Esophagus muscularis mucosa (tissue), 4 donors: ENCODE measurements at regions not wholly inside any gene's neighbourhood (a gene's known extent, or its start where the extent isn't known, plus 50 kb on each side); places are given as distances from the start of the nearest gene placed in this dataset.

Source experiments
- DNase-seq: peaks from one replicate; pipeline ENCODE4 v3.0.0-alpha.2; 2017; ENCODE audit errors: extremely low spot score
- H3K27ac ChIP-seq, 4 donors: fragments of 200-600 bp; sonication (generic); replicated peaks in 1 of 4; 1 replicate in 3 of 4; 2 replicates in 1 of 4; pipeline ENCODE4 v1.5.1; 2016 to 2019; ENCODE audit warnings: mild to moderate bottlenecking in 1 of 4
- H3K27me3 ChIP-seq, 4 donors: fragments of 200-600 bp; sonication (generic); one replicate each; pipeline versions ENCODE4 v1.5.1 to v1.6.0; 2016 to 2019
- H3K36me3 ChIP-seq, 4 donors: fragments of 200-600 bp; sonication (generic); one replicate each; pipeline ENCODE4 v1.5.1; 2016 to 2019
- H3K4me1 ChIP-seq, 4 donors: fragments of 200-600 bp; sonication (generic); one replicate each; pipeline ENCODE4 v1.5.1; 2016 to 2019
- H3K4me3 ChIP-seq, 4 donors: fragments of 200-600 bp; sonication (generic); 1 replicate in 2 of 4; 2 replicates in 2 of 4; pipeline ENCODE4 v1.5.1; 2016 to 2019; ENCODE audit warnings: mild to moderate bottlenecking in 4 of 4, moderate library complexity in 1 of 4
- H3K9me3 ChIP-seq, 4 donors: fragments of 200-600 bp; sonication (generic); 1 replicate in 3 of 4; 2 replicates in 1 of 4; pipeline ENCODE4 v1.5.1; 2016 to 2019
- EP300 ChIP-seq: sonication (generic); formaldehyde crosslinking; IDR thresholded peaks from one replicate; pipeline ENCODE4 v1.6.1; 2017; ENCODE audit warnings: antibody characterized with exemption
- POLR2A ChIP-seq: fragments of 450-650 bp; IDR thresholded peaks from one replicate; pipeline ENCODE4 v1.6.1; 2017; ENCODE audit warnings: antibody characterized with exemption, moderate library complexity, mild to moderate bottlenecking, low read depth
- POLR2AphosphoS5 ChIP-seq, 2 donors: sonication (generic); formaldehyde crosslinking; IDR thresholded peaks; one replicate each; pipeline ENCODE4 v1.6.1; 2017; ENCODE audit warnings: antibody characterized with exemption in 2 of 2
- WGBS: methylation state at CpG from one replicate; pipeline ENCODE4 v1.1.5; 2018; 5-methylcytosine and 5-hydroxymethylcytosine counted together
- intact Hi-C: fragments of 100-400 bp; cut with DNase I; formaldehyde crosslinking; loops from one replicate; pipeline ENCODE4 v1.15.1; 2023
- TF ChIP-seq, protein P1 (sequence below), 3 experiments: fragments of 200-600 bp in 2 of 3; fragments of 450-650 bp in 1 of 3; sonication (generic) in 2 of 3; IDR thresholded peaks; one replicate each; pipeline ENCODE4 v1.5.1; 2017 to 2019; ENCODE audit warnings: antibody characterized with exemption in 3 of 3, mild to moderate bottlenecking in 2 of 3, moderate library complexity in 1 of 3

DNA sequence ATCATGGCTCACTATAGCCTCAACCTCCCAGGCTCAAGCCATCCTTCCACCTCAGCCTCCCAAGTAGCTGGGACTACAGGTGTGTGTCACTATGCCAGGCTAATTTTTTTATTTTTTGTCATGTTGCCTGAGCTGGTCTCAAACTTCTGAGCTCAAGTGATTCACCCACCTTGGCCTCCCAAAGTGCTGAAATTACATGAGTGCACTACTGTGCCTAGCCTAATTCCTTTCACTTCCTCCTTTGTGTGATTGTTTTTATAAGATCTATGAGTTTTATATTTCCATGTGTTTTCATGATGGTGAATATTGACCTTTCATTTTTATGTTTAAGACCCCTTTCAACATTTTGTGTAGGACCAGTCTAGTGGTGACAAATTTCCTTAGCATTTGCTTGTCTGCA lies 55.2 kb upstream of the IL12B start:
- Histone ChIP-seq H3K27me3 (no peaks in the 10 kb centered on the region), H3K36me3 (no peaks in the 10 kb centered on the region), H3K27ac (no peak overlapping the region), H3K4me1 (no peaks in the 10 kb centered on the region), H3K9me3 (peaks cover 0 to 41% (median 25%) of the 10 kb centered on the region in 4 donors), H3K4me3 (no peak overlapping the region)
- TF ChIP-seq EP300, result no peak
- TF ChIP-seq POLR2A, result no peak
- TF ChIP-seq, protein P1, sequence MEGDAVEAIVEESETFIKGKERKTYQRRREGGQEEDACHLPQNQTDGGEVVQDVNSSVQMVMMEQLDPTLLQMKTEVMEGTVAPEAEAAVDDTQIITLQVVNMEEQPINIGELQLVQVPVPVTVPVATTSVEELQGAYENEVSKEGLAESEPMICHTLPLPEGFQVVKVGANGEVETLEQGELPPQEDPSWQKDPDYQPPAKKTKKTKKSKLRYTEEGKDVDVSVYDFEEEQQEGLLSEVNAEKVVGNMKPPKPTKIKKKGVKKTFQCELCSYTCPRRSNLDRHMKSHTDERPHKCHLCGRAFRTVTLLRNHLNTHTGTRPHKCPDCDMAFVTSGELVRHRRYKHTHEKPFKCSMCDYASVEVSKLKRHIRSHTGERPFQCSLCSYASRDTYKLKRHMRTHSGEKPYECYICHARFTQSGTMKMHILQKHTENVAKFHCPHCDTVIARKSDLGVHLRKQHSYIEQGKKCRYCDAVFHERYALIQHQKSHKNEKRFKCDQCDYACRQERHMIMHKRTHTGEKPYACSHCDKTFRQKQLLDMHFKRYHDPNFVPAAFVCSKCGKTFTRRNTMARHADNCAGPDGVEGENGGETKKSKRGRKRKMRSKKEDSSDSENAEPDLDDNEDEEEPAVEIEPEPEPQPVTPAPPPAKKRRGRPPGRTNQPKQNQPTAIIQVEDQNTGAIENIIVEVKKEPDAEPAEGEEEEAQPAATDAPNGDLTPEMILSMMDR (IDR thresholded peaks at IDR 0.05), result no peak
- no peak for TF ChIP-seq POLR2AphosphoS5 (IDR thresholded peaks at IDR 0.05)
- intact Hi-C loops, result no loop called here
- no peak for DNase-seq

DNA sequence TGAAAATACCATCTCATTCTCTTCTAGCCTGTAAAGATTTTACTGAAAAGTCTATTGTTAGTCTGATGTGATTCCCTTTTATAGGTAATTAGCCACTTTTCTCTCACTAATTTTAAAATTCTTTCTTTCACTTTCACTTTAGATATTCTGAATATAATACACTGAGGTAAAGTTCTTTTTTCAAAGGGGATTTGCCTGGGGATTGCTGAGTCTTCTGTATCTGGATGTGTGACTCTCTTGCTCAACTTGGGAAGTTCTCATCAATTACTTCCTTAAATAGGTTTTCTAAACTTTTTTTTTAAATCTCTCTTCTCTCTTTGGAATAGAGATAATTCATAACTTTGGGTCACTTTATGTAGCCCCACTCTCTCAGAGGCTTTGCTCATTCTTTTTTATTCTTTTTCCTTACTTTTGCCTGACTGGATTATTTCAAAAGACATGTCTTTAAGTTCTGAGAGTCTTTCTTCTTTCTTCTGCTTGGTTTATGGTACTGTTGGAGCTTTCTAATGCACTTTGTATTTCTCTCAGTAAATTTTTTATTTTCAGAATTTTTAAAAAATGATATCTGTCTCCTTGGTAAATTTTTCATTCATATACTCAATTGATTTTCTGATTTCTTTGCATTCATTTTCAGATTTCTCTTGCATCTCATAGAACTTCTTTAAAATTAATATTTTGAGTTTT lies 55.9 kb upstream of the IL12B start:
- no peak for DNase-seq
- no peak overlapping the region for H3K4me3 ChIP-seq
- H3K9me3 ChIP-seq, result peaks cover 0 to 41% (median 25%) of the 10 kb centered on the region in 4 donors
- intact Hi-C loops, result no loop called here
- no peaks in the 10 kb centered on the region for H3K27me3 ChIP-seq
- no peak overlapping the region for H3K27ac ChIP-seq
- TF ChIP-seq, protein P1 (IDR thresholded peaks at IDR 0.05), result no peak
- TF ChIP-seq POLR2A, result no peak
- TF ChIP-seq POLR2AphosphoS5 (IDR thresholded peaks at IDR 0.05), result no peak
- TF ChIP-seq EP300, result no peak
- H3K36me3 ChIP-seq, result no peaks in the 10 kb centered on the region
- H3K4me1 ChIP-seq, result no peaks in the 10 kb centered on the region

DNA sequence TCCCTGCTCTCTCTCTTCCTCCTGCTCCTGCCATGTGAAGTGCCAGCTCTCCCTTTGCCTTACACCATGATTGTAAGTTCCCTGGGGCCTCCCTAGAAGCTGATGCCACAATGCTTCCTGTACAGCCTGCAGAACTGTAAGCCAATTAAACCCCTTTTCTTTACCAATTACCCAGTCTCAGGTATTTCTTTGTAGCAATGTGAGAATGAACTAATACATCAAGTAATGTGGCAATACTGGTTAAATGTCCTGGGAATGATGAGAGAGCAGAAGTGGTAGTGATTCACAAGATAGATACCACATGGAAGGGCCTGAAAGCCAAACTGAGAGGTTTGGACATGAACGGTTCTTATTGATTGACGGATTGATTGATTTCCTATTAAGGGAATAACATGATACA lies 62.6 kb upstream of the IL12B start:
- no peak for TF ChIP-seq POLR2AphosphoS5 (IDR thresholded peaks at IDR 0.05)
- TF ChIP-seq, protein P1 (IDR thresholded peaks at IDR 0.05), result no peak
- TF ChIP-seq POLR2A, result no peak
- no peak for TF ChIP-seq EP300
- Histone ChIP-seq H3K9me3 (peaks cover 0 to 5% (median 2%) of the 10 kb centered on the region in 4 donors), H3K27ac (no peak overlapping the region), H3K27me3 (peaks cover 0 to 10% (median 0%) of the 10 kb centered on the region in 4 donors), H3K4me1 (no peaks in the 10 kb centered on the region), H3K36me3 (no peaks in the 10 kb centered on the region), H3K4me3 (no peak overlapping the region)
- peak; percentile 83 for DNase-seq
- intact Hi-C loops, result no loop called here
- 86% methylated on average over 2 of the region's 2 CpGs for WGBS

DNA sequence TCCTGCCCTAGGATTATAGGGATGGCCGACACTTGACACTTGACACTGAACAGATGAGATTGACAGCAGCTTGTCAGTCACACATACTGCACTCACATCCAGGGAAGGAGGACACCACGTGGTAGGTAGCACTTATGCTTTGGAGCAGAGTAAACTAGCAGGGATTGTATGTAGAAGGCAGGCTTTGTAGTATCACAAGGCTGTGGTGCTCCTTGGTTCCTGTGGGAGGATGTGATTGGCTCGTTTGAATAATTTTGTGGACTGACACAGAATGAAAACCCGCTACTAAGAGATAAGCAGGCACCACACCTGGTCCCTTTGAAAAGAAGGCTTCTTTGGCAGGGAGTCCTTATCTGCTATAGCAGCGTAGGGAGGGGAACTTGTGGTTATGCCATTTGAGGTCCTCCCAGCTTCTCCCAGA lies 63.6 kb upstream of the IL12B start:
- H3K9me3 ChIP-seq, result peaks cover 0 to 4% (median 0%) of the 10 kb centered on the region in 4 donors
- 60% methylated on average over 5 of the region's 5 CpGs for WGBS
- peak; percentile 70 for DNase-seq
- H3K36me3 ChIP-seq, result no peaks in the 10 kb centered on the region
- H3K4me1 ChIP-seq, result no peaks in the 10 kb centered on the region
- TF ChIP-seq, protein P1 (IDR thresholded peaks at IDR 0.05), result no peak
- no peak for TF ChIP-seq POLR2A
- TF ChIP-seq POLR2AphosphoS5 (IDR thresholded peaks at IDR 0.05), result no peak
- TF ChIP-seq EP300, result no peak
- no peak overlapping the region for H3K27ac ChIP-seq
- H3K4me3 ChIP-seq, result no peak overlapping the region
- peaks cover 0 to 10% (median 0%) of the 10 kb centered on the region in 4 donors for H3K27me3 ChIP-seq
- intact Hi-C loops, result no loop called here

DNA sequence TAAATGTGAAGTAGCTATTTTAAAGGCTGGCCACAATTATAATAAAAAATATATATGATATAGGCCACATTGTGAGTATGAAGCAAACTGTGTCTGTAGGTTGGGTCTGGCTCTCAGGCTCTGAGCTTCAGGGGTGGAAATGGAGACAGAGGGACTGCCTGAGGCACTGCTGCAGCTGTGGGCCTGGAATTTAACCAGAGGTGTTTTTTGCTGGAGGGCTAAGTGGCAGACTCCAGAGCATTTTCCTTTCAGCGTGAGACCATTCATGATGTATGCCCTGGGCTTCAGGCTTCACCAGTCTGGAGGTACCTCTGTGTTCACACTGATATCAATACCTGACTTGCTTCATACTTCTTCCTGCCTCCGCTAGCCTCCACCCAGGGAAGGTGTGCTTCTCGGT lies 64.9 kb upstream of the IL12B start:
- TF ChIP-seq POLR2AphosphoS5 (IDR thresholded peaks at IDR 0.05) (no peak), POLR2A (no peak), EP300 (no peak)
- TF ChIP-seq, protein P1 (IDR thresholded peaks at IDR 0.05), result no peak
- WGBS, result 79% methylated on average over 3 of the region's 3 CpGs
- H3K9me3 ChIP-seq, result no peaks in the 10 kb centered on the region

More for the DNA sequence above, 64.9 kb upstream of the IL12B start:
- Histone ChIP-seq H3K36me3 (no peaks in the 10 kb centered on the region), H3K27me3 (peaks cover 0 to 10% (median 0%) of the 10 kb centered on the region in 4 donors), H3K27ac (no peak overlapping the region), H3K4me1 (no peaks in the 10 kb centered on the region), H3K4me3 (no peak overlapping the region)
- intact Hi-C loops, result no loop called here
- peak; percentile 47 for DNase-seq
